ENCODE measurements at regions not wholly inside any gene's neighbourhood (a gene's known extent, or its start where the extent isn't known, plus 50 kb on each side); places are given as distances from the start of the nearest gene placed in this dataset.

- Histone ChIP-seq H3K27me3 (ENCODE audit: control insufficient read depth in 4 of 4, insufficient read depth in 4 of 4, low read length in 3 of 4) (peaks cover 0 to 6% (median 0%) of the 10 kb centered on the region in 4 donors), H3K9me3 (ENCODE audit: control insufficient read depth in 4 of 4, low read length in 3 of 4) (peaks cover 0 to 3% (median 0%) of the 10 kb centered on the region in 4 donors), H3K4me3 (ENCODE audit: low read depth in 1 of 3, low read length in 3 of 3) (no peak overlapping the region), H3K27ac (ENCODE audit: low read depth in 1 of 2, low read length in 2 of 2) (no peak overlapping the region), H3K4me1 (ENCODE audit: control insufficient read depth in 4 of 4, insufficient read depth in 4 of 4, low read length in 3 of 4) (no peaks in the 10 kb centered on the region), H3K36me3 (ENCODE audit: control insufficient read depth in 4 of 4, insufficient read depth in 3 of 4, low read depth in 1 of 4, low read length in 3 of 4) (no peaks in the 10 kb centered on the region), H3K9ac (ENCODE audit: low read depth in 1 of 2, low read length in 2 of 2) (no peak overlapping the region)
- no peak for DNase-seq (ENCODE audit: low spot score)
- 76% methylated on average over 6 of the region's 6 CpGs for WGBS
- no peak for TF ChIP-seq HNF4G (IDR thresholded peaks at IDR 0.05)
- no peak for TF ChIP-seq TAF1 (conservative IDR thresholded peaks at IDR 0.05)
- no peak for TF ChIP-seq ZBTB33 (IDR thresholded peaks at IDR 0.05)
- TF ChIP-seq RXRA (IDR thresholded peaks at IDR 0.05) = no peak
- no peak for TF ChIP-seq SP1 (IDR thresholded peaks at IDR 0.05)
- no peak for TF ChIP-seq FOXA2 (IDR thresholded peaks at IDR 0.05)
- no peak for TF ChIP-seq YY1 (IDR thresholded peaks at IDR 0.05)
- TF ChIP-seq EGR1 (IDR thresholded peaks at IDR 0.05; ENCODE audit: low read depth in 2 of 2) = no peak
- TF ChIP-seq JUND (IDR thresholded peaks at IDR 0.05) = no peak
- no peak for TF ChIP-seq CTCF (IDR thresholded peaks at IDR 0.05; ENCODE audit: low read depth, low read length, missing input control)
- TF ChIP-seq GABPA (IDR thresholded peaks at IDR 0.05 in 1 of 2, conservative IDR thresholded peaks at IDR 0.05 in 1 of 2) = no peak
- TF ChIP-seq ATF3 (IDR thresholded peaks at IDR 0.05) = no peak
- TF ChIP-seq RAD21 (IDR thresholded peaks at IDR 0.05) = no peak
- no peak for TF ChIP-seq FOXA1 (IDR thresholded peaks at IDR 0.05)
- TF ChIP-seq NR2F2 (IDR thresholded peaks at IDR 0.05) = no peak
- TF ChIP-seq HNF4A (conservative IDR thresholded peaks at IDR 0.05) = no peak
Measured at GRCh38 chr1:38746402-38746935, 113.1 kb downstream of the RRAGC start.

- Histone ChIP-seq H3K36me3 (ENCODE audit: control insufficient read depth in 4 of 4, insufficient read depth in 3 of 4, low read depth in 1 of 4, low read length in 3 of 4) (no peaks in the 10 kb centered on the region), H3K9me3 (ENCODE audit: control insufficient read depth in 4 of 4, low read length in 3 of 4) (peaks cover 0 to 3% (median 0%) of the 10 kb centered on the region in 4 donors), H3K9ac (ENCODE audit: low read depth in 1 of 2, low read length in 2 of 2) (no peak overlapping the region), H3K27me3 (ENCODE audit: control insufficient read depth in 4 of 4, insufficient read depth in 4 of 4, low read length in 3 of 4) (peaks cover 0 to 5% (median 0%) of the 10 kb centered on the region in 4 donors), H3K4me1 (ENCODE audit: control insufficient read depth in 4 of 4, insufficient read depth in 4 of 4, low read length in 3 of 4) (no peaks in the 10 kb centered on the region), H3K27ac (ENCODE audit: low read depth in 1 of 2, low read length in 2 of 2) (no peak overlapping the region), H3K4me3 (ENCODE audit: low read depth in 1 of 3, low read length in 3 of 3) (no peak overlapping the region)
- no peak for DNase-seq (ENCODE audit: low spot score)
- no peak for TF ChIP-seq GABPA (IDR thresholded peaks at IDR 0.05 in 1 of 2, conservative IDR thresholded peaks at IDR 0.05 in 1 of 2)
- TF ChIP-seq RAD21 (IDR thresholded peaks at IDR 0.05) = no peak
- no peak for TF ChIP-seq REST (IDR thresholded peaks at IDR 0.05)
- TF ChIP-seq RXRA (IDR thresholded peaks at IDR 0.05) = no peak
- no peak for TF ChIP-seq HNF4G (IDR thresholded peaks at IDR 0.05)
- no peak for TF ChIP-seq YY1 (IDR thresholded peaks at IDR 0.05)
- no peak for TF ChIP-seq NR2F2 (IDR thresholded peaks at IDR 0.05)
- no peak for TF ChIP-seq FOXA2 (IDR thresholded peaks at IDR 0.05)
- no peak for TF ChIP-seq CTCF (IDR thresholded peaks at IDR 0.05; ENCODE audit: low read depth, low read length, missing input control)
- WGBS = 73% methylated on average over 9 of the region's 9 CpGs
Measured at GRCh38 chr1:38745476-38746401, 113.8 kb downstream of the RRAGC start.

All from liver (tissue), 8 donors.